GM18870 (cell line): ENCODE measurements at regions not wholly inside any gene's neighbourhood (a gene's known extent, or its start where the extent isn't known, plus 50 kb on each side); places are given as distances from the start of the nearest gene placed in this dataset.

ENCODE experiments used
- ATAC-seq: cut with Tn5 transposase; IDR thresholded peaks from one replicate; pipeline ENCODE4 v1.9.1; 2021; ENCODE audit warnings: moderate library complexity; ENCODE audit not compliant: unreplicated experiment

DNA sequence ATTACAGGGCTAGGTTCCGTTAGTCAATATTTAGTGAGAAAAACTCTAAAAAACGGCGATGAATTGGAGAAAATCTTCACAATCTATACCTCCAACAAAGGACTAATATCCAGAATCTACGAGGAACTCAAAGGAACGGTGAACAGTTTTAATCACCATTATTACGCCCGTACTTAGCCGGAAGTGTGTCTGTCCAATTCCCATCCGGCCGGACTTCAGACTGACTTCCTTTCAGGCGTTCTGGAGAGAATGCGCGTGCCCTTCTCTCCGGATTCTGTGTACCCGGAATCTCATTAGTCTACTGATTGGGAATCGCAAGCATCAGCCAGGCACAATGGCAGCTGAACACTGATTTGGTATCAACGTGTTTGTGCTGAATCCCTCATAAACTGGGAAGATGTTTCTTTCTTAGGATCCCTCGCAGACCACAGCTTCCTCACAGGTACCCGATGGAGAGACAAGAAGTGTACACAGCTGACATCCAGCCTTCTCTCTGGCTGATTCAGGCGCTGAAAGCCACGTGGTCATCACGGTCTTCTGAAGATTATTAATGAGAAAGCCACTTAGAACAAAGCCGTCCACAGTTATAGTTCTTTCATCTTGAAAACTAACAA lies 239.9 kb downstream of the ZNF516 start:
- ATAC-seq: no peak

DNA sequence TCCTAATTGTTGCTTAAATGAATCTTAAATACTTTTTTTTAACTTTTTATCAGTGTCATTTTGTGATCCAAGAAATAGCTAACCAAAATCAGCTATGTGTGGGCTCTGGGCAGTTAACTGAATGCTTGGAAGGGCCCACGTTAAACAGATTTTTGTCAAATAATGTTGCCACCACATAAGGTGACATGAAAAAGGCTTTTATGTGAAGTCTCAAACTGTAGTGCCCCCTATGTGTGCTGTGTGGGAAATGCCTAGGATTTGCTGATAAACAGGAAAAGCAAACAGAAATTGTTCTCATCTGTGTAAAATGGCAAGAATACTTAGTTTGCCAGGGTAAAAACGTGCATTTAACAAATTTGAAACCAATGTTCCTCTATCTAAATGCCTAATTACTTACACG lies 242.2 kb downstream of the ZNF516 start:
- no peak for ATAC-seq

DNA sequence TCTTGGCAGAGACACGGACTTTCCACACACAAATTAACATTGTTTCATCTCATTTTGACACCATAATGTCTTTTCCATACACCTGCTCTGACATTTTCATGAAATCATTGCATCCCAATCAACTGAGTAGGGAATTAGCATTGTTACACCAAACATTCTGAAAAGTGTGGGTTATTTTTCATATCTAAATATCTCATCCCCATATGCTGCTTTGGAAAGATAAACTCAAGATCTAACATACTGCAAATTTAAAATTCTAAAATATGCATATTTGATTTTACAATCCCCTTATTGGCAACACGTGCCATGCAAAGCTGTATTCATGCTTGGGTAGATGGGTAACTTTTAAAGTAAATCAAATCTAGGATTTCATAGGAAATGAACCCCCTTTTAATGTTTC lies 242.9 kb downstream of the ZNF516 start:
- ATAC-seq: no peak

DNA sequence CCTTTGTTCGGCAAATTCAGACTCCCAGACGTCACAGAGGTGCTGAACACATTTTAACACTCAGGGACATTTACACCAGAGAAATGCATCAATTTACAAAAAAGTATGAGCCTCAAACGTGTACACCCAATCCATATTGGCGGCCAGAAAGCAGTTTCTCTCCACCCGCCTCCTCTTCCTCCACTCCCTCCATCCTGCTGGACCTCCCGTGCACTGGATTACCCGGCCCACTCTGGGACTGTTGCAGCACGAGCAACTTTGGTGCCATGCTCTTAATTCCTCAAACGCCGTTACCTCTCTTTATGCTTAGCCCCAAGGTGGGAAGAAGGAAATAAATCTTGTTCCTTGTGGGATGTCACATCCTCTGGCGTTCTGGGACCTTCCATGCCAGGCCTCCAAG lies 243.4 kb downstream of the ZNF516 start:
- ATAC-seq: no peak

DNA sequence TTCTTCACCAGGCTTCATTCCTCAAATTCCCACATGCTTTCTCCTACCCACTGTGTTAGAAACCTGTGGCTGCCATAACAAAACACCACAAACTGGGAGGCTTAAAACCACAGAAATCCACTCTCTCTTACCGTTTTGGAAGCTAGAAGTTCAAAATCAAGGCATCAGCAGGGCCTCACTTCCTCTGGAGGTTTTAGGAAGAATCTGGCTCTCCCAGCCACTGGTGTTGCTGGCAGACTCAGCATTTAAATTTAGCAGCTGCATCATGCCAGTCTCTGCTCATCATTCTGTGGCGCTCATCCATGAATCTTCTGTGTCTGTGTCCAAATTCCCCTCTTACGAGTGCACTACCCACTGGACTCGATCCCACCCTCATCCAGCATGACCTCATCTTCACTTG lies 248.5 kb downstream of the ZNF516 start:
- no peak for ATAC-seq

DNA sequence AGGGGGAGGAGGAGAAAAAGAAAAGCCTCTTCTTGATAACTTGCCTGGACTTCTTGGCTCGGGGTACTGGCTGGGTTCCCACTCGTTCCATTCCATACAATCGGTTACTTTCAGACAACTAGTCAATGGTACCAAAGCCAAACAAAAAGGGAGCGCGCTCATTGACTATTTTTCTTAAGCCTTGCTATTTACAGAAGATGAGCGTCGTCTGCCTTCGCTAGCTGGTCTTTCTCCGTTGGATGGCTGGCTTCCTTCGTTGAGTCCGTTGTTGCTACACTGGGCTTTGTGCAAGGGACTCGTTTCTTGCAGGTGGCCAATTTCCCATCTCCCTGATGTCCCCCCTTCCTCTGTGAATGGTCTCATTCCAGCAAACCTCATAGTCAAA lies 260.4 kb downstream of the ZNF516 start:
- no peak for ATAC-seq

DNA sequence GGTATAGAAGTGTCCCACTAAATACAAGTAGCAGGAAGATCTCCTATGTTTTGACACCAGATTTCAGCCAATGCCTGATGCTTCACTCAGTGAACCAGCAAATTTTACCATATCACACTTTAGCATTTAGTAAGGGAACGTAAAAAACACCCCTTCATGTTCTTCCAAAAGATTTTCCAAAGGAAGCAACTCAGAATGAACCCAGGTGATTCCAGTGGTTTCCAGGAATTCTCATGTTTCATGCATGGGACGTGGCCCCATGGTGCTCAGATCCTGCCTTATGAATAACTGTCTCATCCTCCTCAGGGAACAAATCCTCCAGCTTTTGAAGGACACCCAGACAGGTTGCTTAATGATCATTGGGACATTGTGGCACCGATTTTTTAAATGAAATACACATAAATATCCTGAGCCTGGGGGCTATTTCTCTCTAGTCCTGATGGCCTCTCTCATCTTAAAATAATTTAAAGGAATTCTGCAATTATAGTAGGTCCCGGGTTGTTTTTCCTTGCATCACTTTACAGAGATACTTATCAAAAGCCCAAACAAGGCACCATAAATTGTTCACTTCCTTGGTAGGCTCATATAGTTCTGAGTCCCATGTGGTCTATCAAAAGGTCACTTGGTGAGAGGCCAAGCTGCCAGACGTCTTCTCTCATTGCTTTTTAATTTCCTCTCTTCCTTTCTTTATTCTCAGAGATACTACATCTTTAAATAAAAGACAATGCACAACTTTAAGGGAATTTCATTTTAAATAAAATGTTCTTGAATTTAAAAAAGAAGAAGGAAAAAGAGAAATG lies 261.0 kb downstream of the ZNF516 start:
- ATAC-seq: no peak

DNA sequence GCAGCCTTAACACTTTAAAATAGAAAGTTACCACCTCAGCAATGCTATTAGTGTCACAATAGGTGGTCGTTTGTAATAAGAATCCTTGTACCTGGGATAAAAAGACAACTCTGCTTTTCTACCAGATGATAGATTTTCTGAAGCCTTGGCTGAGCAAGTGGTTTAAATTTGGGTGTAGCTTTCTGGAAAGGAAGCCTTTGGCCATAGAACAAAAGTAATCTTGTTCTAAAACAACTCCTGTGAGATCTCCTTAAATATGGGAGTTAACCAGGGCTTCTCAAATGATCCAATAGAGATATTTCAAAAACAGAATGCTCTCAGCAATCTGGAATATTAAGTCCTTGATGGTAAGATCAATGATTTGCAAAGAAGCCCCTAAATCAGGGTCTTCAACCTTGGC lies 261.6 kb downstream of the ZNF516 start:
- no peak for ATAC-seq

DNA sequence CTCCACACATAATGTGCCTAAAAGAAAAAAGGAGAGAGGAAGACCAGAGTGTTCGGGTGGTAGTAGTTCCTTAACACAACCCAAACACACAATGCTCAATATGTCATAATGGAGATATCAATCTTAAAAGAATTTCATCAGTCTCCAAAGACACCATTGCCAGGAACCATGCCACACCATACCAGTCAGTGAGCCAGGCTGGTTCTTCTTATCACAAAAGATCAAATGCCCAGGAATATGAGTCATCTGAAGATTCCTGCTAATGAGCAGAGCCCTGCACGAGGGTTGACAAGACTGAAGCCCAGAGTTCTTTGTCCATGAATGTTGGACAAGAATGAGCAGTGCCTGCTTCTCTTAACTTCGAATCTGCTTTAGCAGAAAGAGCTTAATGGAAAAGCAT lies 262.3 kb downstream of the ZNF516 start:
- ATAC-seq: no peak

DNA sequence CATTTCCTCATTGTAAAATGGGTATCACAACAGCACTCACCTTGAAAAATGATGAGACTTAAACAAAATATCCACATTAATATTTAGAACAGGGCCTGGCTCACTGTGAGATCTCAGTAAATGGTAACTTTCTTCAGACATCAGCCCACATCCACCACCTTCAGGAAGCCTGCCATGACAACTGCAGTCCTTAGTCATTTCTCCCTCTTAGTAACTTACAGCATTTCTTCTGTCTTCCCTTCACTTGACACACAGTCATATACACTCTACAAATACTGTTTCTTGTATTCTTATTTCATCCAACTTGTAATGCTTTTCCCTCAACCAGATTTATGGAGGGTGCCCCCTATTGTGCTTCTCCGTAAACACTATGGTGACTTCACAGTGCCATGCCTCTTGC lies 263.0 kb downstream of the ZNF516 start:
- ATAC-seq: no peak

DNA sequence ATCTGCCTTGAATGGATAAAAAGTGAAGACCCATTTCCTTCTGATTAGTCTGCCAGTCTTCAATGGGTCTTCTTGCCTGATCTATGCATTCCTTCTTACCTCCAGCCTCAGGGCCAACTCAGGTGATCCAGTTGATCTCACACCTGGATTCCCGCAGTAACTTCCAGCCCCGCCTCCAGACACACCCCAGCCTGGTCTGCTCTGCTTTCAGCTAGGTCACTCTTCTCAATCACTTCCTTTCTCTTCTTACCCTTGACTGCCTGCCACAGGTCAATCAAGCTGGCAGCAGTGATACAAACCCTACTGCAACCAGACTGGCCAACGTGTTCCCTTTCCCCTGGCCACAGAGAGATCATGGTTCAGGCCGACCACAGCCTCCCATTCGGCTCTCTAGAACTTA lies 263.6 kb downstream of the ZNF516 start:
- no peak for ATAC-seq

DNA sequence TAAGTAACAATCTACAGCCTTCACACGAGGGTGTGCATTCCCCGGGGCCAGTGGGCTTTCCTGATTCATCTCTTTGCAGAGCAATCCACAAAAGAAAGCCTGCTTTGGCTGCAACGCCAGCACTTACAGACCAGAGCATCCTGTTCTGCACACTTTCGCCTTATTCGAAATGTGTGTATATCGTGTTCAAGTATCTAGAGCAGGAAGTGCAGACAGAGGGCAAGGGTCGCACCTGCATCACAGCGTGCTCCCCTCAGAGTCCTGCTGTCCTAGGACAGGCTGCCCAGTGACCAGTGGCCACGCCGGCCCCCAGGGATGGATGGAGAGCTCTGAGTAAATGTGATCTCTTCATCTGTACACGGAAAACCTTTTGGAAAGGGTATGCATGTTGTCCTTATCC lies 264.3 kb downstream of the ZNF516 start:
- ATAC-seq: no peak

DNA sequence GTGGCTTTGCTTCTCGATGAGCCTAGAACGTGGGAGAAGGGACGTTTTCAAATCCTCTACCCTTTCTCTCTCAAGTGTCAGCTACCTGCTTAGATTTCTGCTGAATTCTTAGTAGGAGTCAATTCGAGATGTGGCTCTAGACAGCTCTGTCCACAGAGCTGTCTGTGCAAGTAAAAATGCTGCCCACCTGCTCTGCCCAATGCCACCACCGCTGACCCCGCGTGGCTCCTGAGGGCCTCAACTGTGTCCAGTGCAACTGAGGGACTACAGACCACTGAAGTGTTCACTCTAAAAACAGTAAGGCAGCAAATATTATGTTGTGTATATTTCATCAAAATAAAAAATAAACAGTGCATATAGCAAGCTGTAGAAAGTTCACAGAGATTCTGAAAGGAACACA lies 266.3 kb downstream of the ZNF516 start:
- ATAC-seq: no peak

DNA sequence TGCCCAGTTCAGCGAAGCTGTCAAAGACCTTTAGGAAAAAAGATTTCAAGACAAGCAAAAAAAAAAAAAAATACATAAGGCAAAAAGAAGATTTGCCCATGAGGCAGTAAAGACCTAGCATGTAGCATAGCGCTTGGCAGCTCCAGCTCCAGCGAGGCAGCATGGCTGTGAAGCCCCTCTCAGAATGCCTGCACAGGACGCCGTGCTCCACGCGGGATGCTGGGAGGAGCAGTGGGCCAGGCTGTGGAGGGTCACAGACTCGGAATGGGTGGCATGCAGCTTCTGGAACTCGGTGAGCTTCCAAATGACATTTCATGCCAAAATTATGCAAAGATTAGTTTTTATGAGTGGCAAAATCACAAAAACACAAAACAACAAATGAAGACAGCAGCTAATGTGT lies 267.3 kb downstream of the ZNF516 start:
- ATAC-seq: no peak

DNA sequence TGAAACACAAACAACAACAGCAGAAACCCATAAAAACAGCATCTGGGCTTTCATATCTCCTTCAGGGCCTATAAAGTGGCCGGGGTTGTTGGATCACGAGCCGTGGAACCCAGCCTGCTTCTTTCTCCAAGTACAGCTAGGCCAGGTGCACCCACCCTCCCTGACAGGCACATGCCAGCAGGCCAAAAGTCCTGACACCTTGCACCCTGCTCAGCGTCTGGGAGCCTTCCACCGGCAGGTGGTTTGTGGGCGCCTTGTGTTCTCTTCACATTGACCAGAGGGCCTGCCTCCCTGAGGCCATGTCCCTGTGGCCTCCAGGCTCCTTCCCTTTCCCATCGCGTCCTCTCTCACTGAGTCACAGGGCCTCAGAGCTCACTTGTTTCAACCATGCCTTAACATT lies 271.6 kb downstream of the ZNF516 start:
- ATAC-seq: no peak

DNA sequence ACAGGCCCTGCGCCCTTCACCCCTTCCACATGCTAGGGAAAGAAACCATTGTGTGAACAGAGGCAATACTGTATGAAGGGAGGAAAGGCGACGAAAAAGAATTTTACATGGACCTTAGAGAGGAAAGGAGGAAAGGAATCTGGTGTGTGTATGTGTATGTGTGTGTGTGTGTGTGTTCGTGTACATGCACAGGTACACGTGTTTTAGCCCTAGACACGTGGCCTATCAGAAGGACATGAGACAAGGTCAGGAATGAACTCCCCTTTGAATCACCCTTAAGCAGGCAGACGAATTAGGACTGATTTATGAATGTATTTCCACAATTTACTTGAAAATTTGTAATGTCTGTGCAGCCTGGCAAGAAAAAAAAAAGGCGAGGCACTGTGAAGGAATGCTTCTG lies 276.0 kb downstream of the ZNF516 start:
- no peak for ATAC-seq

DNA sequence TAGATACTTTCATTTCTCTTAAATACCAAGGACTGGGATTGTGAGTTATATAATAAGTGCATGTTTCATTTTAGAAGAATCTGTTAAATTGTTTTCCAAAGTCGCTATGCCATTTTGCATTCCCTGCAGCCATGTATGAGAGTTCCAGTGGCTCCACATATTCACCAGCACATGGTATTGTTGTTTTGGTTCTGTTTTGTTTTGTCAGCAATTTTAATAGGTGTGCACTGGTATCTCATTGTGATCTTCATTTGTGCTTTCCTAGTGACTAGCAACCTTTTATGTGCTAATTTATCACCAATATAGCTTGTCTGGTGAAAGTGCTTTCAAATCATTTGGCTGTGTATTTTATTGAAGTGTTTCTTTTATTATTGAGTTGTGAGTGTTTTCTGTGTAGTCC lies 278.9 kb downstream of the ZNF516 start:
- no peak for ATAC-seq

DNA sequence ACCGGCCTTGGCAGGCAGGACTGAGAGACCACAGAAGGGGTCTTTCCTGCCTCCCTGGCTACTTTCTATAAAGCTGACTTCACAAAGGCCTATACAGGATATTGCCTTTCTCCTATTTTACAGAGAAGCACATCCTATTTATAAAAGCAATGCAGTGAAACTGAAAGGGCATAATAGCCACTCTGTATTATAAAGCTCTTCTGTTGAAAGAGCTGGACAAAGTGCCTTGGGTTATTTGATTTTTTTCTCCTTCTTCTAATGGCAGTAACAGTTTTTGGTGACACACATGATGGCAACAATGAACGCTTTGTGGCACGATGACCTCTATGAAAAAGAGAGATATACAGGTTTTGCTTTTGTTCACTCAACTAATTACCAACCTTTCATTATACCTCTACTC lies 281.1 kb downstream of the ZNF516 start:
- no peak for ATAC-seq

DNA sequence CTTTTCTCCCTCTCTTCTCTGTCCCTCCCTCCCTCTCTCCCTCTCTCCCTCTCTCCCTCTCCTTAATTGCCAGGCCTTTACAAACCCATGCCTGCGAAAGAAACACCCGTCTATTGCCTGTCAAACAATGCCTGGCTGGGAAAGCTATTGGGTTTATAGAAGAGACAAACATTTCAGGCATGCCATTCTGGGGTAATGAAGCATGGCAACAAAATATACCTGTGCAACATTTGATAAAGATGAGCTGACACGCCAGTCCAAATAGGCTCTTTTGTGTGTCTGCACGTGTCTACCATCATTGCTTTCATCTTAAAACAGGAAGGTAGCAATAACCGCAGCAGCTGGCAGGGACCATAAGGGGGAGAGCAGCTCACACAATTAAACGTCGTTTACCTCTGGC lies 282.1 kb downstream of the ZNF516 start:
- no peak for ATAC-seq

DNA sequence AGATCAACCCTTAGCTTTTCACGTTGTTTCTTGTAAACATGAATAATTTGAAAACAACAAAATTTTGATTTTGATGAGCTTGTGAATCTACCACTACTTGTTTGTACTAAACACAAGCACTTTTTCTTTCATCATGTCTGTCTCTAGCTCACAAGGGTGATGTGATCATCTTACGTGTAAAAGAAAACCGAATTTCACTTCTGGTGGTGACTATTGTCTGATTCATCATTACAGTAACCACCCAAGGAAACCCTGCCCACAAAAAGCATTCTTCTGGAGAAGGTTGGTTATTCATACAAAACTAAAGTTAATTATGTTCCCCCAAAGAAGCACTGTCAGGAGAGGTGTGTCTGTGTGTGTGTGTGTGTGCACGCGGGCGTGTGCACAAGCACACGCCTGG lies 285.4 kb downstream of the ZNF516 start:
- ATAC-seq: no peak

DNA sequence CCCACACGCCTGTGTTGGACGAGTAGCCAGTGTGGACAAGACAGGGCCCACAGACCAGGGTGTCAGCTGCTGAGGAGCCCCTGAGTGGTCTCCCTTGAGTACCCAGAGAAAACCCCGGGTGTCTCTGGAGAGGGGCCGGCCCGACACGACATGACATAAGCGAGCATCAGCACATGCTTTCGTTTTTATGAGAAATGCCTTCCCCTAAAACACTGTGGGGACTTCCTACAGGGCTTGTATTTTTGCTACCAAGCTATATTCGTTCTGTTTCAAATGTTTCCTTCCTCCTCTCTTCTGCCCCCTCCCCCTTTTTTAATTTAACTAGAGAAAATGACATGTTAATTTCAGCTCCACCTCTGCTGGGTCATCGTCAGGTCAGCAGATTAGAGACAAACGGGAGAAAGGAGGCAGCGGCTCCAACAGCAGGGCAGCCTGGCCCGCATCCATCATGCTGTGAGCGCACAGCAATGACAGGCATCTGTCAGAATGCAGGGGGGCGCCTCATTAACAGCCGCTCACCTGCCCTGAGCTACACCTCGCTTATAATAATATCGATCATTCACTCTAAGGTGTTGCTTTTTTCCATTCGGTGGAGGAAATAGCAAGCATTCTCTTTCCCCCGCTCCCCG lies 286.2 kb downstream of the ZNF516 start:
- ATAC-seq: no peak

DNA sequence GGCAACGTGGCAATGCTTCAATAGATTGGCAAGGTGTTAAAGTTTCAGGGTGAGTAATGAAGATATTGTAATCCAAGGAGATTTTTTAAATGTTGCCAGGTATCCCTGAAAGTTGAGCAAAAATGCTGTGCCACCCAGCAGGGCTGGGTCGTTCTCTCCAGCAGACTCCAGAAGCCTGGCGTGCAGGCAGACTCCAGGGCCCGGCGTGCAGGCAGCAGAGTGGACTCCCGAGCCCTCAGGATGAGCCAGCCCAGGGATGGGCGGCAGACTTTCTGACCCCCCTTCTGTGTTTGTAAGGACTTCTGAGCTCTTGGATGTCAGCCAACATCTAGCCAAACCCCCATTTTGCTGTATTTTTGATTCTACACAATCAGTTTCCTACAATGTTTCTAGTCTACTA lies 289.1 kb downstream of the ZNF516 start:
- no peak for ATAC-seq

DNA sequence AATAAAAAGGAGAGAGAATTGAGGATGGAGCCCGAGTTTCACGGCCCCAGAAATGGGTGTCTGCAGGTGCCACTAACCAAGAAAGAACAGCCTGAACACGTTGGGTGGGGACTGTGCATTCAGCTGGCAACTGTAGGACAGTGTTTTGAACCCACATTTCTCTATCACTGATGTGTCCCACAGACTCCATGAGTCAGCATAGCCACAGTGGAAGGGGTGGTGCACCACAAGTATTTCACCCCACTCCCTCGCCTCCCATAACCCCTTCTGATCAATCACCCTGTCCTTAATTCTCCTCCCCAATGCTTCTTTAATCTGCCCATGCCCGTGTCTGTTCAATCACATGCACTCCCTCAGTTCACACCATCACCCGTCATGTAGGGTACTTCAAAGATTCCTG lies 291.5 kb downstream of the ZNF516 start:
- no peak for ATAC-seq
